GM19372 (cell line): ENCODE measurements at regions not wholly inside any gene's neighbourhood (a gene's known extent, or its start where the extent isn't known, plus 50 kb on each side); places are given as distances from the start of the nearest gene placed in this dataset.
"Not testable (repeated sequence)": the region's sequence is repeated elsewhere in the genome, so short reads cannot be mapped to it uniquely, and the experiment has no call there.

Experiments used
- ATAC-seq: cut with Tn5 transposase; IDR thresholded peaks from one replicate; pipeline ENCODE4 v1.9.1; 2021; ENCODE audit warnings: mild to moderate bottlenecking, low read depth, moderate library complexity; ENCODE audit not compliant: unreplicated experiment

DNA sequence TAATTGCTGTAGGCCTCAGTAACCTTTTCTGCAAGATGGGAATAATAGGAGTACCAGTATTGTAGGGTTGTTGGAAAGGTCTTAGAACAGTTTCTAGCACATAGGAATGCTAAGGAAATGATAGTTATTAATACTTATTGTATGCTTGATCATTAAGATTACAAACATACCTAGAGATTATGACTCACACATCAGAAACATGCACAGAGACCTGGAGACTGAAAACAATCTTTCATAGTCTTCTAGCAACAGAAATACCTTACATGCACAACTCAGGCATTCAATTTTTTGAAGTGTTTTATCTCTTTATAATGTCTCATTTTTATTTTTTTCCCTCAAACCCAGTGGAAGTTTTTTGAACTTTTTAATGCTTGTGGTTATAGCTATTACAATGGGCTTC lies 104.4 kb upstream of the ZBTB20 start:
- ATAC-seq = no peak

DNA sequence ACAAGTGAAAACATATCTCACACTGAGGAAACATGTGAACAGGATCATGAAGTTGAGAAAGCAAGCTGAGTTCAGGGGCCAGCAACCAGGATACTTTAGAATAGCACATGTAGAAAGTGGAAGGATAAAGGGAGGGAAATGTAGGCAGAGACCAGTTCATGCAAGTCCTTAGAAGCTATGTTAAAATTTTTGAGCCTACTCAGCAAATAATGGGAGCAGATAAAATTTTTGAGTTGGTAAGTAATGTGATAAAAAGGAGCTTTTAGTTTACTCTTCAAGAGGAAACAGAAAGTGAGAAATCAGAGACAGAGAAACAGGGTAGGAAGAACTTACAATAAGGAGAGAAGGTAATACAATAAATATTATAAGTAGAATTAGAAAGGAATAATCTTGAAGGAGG lies 105.6 kb upstream of the ZBTB20 start:
- no peak for ATAC-seq

DNA sequence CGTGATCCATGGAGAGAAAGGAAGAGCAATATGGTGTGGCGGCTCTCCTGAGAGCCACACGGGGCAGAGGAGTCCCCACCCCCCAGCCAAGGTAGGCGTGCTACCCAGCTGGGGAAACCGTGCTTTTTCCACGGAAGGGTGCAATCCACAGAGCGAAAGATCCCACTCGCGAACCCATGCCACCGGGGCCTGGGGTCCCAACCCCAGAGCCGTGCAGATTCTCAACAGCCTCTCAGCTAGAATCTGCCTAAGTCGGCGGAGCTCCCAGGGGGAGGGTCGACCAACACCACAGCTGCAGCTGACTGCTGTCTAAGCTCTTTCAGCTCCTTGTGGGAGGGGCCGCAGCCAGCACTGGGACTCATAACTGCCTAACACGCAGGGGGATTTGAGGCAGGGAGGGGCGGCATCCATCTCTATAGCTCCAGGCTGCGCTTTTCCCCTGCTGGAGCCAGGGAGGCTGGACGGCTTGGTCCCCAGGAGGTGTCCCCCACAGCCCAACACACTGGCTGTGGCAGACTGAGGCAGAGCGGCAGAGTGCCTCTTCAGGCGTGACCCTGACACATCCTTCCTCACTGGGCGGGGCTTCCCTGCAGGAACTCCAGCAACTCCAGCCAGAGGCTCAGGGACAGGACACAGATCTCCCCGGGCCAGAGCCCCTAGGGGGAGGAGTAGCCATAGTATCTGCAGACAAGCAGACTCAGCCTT lies 107.6 kb upstream of the ZBTB20 start:
- no peak for ATAC-seq

DNA sequence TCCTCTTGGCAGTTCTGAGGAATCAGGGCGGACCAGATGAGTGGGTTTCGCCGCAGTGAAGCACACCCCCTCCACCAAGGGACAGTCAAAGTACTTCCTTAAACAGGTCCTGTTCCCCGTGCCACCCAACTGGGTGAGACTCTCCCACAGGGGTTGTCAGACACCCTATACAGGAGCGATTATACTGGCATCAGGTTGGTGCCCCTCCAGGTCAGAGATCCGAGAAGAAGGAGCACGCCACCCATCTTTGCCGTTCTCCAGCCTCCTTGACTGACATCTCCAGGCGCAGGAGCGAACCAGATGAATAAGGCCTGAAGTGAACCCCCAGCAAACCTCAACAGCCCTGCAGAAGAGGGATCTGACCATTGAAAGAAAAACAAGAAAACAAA lies 108.1 kb upstream of the ZBTB20 start:
- no peak for ATAC-seq

DNA sequence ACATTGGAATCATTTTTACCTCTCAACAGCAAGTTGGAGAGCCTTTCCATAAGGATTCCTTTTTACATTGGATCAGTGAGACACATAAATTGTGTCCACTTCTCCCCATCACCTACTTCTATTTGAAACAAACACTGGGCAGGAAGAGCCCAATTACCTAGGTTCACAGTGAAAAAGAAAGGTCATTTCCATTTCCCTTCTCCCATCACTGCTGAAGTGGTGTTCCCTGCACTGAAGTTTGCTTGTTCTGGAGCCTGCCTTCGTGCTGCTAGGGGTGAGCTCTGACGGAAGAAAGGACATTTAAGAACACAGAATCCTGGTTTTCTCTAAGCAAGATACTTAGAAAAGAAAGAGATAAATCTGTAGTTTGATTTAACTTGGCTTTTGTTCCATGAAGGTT lies 123.8 kb upstream of the ZBTB20 start:
- no peak for ATAC-seq

DNA sequence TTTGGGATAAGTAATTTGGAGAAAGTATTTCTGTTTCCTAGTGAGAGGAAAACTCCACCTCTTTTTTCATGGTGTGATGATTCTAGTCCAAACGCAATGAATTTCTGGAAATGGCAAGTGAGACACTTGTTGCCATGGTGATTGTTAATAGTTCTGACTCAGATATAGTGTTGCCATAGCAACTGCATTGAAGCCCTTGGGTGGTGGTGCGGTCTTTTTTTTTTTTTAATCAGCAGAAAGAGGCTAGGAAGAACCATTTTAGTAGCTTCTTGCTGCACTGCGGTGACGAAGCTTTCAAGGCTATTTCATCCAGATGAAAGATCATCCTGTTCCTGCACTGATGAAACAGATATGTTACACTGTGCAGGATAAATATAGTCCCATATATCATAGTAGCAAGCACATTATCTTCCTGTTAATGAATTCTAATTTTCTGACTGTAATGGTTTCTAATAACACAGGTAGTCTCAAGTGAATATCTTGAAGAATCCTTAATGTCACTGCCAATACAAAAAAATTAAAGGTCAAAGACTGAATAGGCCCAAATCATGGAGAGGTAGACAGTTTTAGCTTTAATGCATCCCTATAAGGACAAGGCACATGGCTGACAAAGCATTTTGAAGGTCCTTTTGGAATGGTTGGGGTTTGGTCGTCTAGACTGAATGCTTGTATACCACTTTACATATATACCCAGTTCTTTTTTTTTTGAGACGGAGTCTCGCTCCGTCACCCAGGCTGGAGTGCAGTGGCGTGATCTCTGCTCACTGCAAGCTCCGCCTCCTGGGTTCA lies 125.1 kb upstream of the ZBTB20 start:
- ATAC-seq = no peak

DNA sequence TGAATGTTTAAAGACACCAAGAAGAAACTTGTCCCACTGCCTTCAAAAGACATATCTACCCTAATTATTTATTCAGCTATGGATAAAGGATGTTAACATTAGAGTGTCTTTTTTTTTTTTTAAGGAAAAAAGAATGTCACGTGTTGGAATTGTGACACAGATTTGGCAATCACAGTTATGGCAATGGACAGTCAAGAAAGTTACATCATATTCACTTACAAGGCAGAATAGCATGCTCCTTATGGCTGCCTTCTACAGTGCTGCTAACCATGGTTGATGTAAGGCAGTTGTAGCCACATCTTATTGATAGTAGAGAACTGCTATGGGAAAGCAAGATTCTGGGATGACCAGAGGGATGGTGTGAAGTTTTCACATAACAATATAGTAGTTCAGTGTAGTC lies 128.8 kb upstream of the ZBTB20 start:
- no peak for ATAC-seq

DNA sequence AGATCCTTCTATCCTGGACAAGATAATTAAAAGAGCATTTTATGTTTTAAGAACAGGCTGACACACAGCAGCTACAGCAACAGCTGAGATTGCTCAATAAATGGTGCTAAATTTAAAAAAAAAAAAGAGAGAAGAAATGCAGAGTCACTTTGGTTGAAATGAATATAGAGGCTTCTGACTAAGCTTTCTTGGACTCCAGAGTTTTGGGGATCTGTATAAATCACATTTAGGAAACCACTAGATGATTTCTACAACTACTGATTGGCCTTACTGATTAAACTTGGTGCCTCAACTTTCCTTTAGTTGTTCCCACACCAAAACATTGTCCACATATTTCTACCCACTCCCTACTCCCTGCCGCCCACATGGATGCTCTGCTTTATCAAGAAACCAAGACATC lies 132.9 kb upstream of the ZBTB20 start:
- no peak for ATAC-seq

DNA sequence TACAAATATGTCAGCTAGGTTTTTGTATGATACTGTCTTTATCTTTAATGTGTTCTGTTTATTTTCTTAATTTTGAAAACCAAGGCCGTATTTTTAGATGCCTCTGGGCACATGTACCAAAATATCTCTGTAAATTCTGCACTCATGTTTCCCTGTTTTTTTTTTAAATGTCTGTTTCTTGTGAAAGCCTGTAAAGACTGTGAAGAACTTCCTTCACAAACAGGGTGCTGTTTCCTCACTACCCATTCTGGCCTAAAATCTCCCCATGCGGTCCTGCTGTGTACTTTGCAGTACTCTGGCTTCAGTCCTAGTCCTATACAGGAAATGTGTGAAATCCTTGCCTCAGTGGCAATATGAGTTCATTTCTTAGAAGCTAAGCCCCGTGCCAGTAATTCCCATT lies 133.4 kb upstream of the ZBTB20 start:
- no peak for ATAC-seq

DNA sequence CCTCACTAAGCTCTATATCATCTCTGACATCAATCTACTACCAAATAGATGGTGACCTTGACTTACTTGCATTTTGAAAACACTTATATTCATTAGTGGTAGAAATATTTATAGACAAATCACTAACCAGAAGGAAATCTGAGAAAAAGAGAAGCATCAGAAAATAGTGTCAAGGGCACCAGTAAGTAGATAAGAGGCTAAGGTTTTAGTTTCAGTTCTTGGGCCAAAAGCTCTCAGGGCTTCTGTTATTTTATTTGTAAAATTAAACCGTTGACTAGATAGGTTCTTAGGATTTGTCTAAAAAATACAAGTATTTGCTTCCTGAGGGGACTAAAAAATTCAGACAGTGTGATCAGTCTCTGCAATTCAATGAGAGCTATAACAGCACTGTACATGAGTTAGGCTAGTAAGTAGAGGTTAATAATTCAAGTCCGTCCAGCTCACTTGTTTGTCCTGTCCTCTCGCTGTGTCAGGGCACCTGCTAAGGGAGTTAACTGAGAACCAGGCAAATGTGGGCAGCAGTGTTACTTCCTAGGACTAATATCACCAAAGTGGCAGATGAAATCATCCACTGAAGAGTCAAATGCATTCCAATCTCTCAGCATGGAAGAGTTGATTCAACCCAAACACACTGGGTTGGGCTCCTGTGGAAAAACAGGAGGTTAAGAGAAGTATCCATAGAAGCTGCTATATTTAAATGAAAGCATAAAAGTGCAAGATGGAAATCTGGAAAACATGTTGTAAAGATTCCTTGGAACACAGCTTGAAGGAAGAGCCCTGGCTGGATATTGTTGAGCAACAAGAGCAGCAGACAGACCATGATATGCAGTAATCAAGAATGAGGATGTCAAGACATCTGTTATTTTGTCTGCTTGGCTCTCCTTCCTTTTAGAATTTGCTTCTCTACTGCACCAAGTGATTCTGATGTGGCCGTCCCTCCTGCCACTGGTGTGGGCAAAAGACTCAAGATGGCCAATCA lies 134.9 kb upstream of the ZBTB20 start:
- no peak for ATAC-seq

DNA sequence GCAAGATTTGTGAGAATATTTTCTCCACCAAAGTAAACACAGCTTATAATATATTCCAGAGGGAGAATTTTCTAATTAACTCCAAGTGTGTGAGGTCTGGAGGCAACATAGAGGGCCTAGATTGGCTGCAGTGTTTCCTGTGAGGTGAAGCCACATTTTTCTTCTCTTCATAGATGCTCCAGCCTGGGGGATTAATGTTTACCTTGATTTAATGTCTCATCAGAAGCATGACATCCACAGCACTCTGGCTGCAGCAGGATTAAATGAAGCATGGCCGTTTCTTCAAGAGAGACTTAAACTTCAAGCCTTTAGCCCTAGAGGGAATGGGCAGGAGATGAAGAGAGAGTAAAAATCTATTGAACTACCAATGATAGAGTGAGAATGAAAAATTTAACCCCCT lies 137.9 kb upstream of the ZBTB20 start:
- no peak for ATAC-seq

DNA sequence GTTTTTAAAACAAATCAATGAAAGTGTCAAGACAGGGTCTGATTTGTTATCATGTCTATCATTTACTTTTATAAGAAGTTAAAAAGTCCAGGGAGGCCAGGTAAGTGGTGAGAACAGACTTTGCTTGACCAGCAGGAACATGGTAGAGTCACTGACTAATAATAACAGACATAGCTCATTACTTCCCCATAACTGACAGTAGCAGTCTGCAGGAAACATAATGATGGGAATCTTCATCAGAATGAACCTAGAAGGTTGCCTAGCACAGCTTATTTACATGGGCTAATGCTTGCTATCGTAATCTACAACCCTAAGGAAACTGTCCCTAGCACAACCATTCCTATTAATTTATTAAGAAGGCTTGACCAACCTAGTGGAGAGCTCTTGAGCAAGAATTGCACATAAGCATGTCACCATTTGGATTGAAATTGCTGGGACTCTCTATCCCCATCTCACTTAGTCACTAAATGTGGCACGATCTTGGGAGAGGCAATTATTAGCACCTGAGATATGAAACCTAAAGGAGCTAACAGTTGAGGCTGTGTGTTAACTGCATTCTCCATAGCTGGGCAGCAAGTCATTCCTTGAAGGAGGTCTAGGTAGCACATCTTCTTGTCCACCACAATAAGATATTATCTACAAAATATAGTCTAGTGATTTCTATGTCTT lies 139.6 kb upstream of the ZBTB20 start:
- ATAC-seq = no peak

DNA sequence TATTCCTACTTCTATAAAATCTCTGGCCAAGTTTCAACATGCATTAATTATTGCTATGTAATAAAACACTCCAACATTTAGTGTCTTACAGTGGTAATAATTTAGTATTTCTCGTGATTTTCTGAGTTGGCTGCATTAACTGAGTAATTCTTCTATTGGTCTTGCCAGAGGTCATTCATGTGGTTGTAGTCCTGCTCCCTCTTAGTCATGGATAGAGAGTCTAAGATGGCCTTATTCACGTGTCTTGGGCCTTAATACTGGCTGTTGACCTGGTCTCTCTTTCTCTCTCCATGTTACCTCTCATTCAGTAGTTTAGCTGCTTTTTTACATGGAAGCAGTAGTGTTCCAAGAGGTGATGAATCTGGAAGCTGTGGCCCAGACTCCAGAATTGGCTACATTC lies 140.1 kb upstream of the ZBTB20 start:
- no peak for ATAC-seq

DNA sequence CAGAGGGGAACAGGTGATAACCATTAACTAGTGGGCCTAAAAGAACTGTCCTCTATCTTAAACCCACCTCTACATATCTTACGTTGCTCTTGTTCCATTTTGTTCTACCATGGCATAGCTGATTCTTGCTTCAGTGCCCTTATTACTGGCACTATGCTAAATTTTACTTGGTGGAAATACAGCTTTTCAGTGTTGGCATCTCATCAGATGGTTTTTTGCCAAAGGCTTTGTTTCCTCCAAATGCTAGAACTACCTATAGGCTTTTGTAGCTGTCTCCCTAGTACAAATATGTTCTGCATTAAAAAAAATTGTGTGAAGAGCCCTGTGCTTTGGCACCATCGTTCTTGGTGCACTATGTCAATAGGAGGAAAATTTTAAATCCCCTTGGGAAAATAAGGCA lies 145.0 kb upstream of the ZBTB20 start:
- ATAC-seq = no peak

DNA sequence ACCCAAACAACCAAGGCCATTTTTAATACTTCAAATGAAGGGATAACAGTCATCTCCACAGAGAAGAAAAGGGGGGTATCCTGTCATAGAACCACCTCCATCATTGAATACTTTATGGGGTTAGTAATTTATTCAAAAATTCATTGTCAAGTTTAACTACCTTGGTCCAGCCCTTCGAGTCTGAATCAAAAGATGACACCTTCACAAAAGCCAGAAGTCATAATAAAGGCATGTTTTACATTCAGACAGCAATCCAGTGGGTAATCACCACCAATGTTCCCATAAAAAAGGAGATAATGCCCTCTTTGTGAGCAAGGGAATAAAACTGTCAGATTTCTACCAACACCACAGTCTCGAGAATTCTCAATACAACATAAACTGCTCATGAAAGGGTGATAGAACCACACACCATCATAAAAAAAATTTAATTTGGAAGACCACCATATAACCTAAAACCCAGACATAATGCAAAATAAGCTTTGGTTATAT lies 145.6 kb upstream of the ZBTB20 start:
- ATAC-seq = no peak

DNA sequence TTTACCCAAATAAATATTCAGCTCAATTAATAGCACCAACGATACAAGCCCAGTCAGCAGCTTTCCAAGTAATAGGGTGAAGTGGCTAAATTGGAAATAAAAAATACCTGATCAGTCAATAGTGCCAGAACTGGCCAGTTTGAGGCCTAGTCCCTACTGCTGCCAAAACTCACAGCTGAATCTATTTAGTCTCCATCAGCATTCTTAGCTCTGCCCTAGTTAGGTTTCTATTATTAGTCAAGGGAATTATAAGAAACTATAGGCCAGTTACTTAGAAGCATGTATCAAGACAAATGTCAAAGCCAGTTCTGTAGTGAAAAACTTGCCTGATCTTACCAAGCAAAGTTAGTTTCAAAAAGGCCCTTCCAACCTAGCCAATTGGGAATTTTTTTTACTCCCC lies 146.2 kb upstream of the ZBTB20 start:
- ATAC-seq = no peak

DNA sequence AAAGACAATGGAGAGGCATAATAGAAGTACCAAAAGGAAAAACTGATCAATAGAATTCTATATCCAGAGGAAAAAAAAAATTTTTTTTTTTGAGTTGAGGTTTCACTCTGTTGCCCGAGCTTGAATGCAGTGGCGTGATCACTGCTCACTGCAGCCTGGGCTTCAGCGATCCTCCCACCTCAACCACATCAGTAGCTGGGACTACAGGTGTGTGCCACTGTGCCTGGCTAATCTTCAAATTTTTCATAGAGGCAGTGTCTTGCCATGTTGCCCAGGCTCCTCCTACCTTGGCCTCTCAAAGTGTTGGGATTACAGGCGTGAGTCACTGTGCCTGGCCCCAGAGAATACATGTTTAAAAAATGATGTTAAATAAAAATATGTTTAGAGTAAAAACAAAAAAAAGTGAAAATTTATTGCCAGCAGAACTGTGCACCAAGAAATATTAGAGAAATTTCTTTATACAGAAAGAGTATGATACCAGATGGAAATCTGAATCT lies 154.3 kb upstream of the ZBTB20 start:
- ATAC-seq = no peak

DNA sequence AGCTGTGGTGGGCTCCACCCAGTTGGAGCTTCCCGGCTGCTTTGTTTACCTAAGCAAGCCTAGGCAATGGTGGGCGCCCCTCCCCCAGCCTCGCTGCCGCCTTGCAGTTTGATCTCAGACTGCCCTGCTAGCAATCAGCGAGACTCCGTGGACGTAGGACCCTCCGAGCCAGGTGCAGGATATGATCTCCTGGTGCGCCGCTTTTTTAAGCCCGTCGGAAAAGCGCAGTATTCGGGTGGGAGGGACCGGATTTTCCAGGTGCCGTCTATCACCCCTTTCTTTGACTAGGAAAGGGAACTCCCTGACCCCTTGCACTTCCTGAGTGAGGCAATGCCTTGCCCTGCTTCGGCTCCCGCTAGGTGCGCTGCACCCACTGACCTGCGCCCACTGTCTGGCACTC lies 170.9 kb upstream of the ZBTB20 start:
- not testable (repeated sequence) for ATAC-seq

DNA sequence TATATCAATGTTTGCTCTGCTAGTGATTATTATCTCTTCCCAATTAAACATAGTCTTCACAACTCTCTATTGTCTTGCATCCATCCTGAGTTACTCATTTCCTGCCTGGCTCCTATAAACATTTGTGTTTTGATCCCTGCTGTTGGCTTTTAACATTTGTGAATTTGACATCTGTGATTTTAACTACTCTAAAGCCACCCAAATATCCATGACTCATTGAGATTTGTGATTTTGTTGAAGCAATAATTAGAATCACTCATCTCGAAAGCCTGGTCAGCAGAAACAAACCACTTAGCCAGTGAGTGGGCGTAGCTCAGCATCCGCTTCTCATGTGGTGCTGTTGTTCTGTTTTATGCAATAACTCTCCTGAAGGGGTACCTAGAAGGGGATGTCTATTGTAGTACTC lies 174.3 kb upstream of the ZBTB20 start:
- ATAC-seq = no peak

DNA sequence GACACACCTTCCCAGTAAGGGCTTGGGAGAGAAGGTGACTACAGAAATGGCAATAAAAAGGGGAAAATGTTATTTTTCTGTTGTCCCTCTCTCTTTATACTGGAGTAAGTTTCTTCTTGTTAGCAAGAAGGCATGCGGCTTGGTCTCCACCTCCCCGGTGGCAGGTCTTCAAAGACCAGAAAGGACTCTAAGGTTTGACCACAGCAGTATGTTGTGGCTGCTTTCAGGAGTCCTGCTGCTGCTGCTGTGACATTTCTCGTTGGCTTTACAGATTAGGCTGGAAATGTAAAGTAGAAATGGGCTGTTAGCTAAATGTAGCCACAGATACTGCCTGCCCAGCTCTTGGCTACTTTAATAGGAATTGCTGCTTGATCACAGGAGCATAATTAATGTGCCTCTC lies 175.8 kb upstream of the ZBTB20 start:
- ATAC-seq = no peak
